Mammary epithelial cell (primary cell): ENCODE measurements at regions not wholly inside any gene's neighbourhood (a gene's known extent, or its start where the extent isn't known, plus 50 kb on each side); places are given as distances from the start of the nearest gene placed in this dataset.
"Not testable (repeated sequence)": the region's sequence is repeated elsewhere in the genome, so short reads cannot be mapped to it uniquely, and the experiment has no call there.

Experiments used
- EZH2 ChIP-seq: IDR thresholded peaks from 2 replicates; pipeline ENCODE4 v1.6.1; 2012; ENCODE audit warnings: low read length, inconsistent platforms, borderline replicate concordance
- TF ChIP-seq, protein P1 (sequence below), 2 donors: IDR thresholded peaks in 1 of 2; conservative IDR thresholded peaks in 1 of 2; 2 replicates each; pipeline ENCODE4 v1.5.1; 2011 to 2012; ENCODE audit warnings: inconsistent platforms in 2 of 2, low read length in 2 of 2, mild to moderate bottlenecking in 2 of 2, control low read depth in 1 of 2, low read depth in 1 of 2; ENCODE audit not compliant: insufficient read depth in 1 of 2; ENCODE audit errors: extremely low read depth in 1 of 2

GRCh38 chrX:35548003-35548402 is 250.1 kb upstream of the MAGEB16 start:
- TF ChIP-seq, protein P1, sequence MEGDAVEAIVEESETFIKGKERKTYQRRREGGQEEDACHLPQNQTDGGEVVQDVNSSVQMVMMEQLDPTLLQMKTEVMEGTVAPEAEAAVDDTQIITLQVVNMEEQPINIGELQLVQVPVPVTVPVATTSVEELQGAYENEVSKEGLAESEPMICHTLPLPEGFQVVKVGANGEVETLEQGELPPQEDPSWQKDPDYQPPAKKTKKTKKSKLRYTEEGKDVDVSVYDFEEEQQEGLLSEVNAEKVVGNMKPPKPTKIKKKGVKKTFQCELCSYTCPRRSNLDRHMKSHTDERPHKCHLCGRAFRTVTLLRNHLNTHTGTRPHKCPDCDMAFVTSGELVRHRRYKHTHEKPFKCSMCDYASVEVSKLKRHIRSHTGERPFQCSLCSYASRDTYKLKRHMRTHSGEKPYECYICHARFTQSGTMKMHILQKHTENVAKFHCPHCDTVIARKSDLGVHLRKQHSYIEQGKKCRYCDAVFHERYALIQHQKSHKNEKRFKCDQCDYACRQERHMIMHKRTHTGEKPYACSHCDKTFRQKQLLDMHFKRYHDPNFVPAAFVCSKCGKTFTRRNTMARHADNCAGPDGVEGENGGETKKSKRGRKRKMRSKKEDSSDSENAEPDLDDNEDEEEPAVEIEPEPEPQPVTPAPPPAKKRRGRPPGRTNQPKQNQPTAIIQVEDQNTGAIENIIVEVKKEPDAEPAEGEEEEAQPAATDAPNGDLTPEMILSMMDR (conservative IDR thresholded peaks at IDR 0.05 in 1 of 2, IDR thresholded peaks at IDR 0.05 in 1 of 2; ENCODE audit: extremely low read depth in 1 of 2, insufficient read depth in 1 of 2, low read depth in 1 of 2, low read length in 2 of 2), result not testable (repeated sequence)
- TF ChIP-seq EZH2, result not testable (repeated sequence)
